H9 (cell line): ENCODE measurements at regions not wholly inside any gene's neighbourhood (a gene's known extent, or its start where the extent isn't known, plus 50 kb on each side); places are given as distances from the start of the nearest gene placed in this dataset.

Experiments used
- DNase-seq: peaks from one replicate; pipeline ENCODE4 v3.0.0-alpha.2; 2017
- H2AFZ ChIP-seq: one replicate; pipeline ENCODE4 v1.6.1; 2013; ENCODE audit warnings: mild to moderate bottlenecking, low read length, control low read depth, moderate library complexity
- H2AK5ac ChIP-seq: 2 replicates; pipeline ENCODE4 v1.6.1; 2013; ENCODE audit warnings: low read length, control low read depth, mixed read lengths; ENCODE audit not compliant: insufficient read length
- H2BK120ac ChIP-seq: one replicate; pipeline ENCODE4 v1.6.1; 2013; ENCODE audit warnings: low read depth, mild to moderate bottlenecking, low read length, control low read depth, inconsistent platforms; ENCODE audit not compliant: poor library complexity, severe bottlenecking
- H2BK12ac ChIP-seq: 2 replicates; pipeline ENCODE4 v1.6.1; 2013; ENCODE audit warnings: low read length, control low read depth, mixed read lengths, low read depth; ENCODE audit not compliant: insufficient read length
- H2BK15ac ChIP-seq: 2 replicates; pipeline ENCODE4 v1.6.1; 2013; ENCODE audit warnings: low read depth, low read length, control low read depth
- H2BK20ac ChIP-seq: one replicate; pipeline ENCODE4 v1.6.1; 2013; ENCODE audit warnings: low read depth, mild to moderate bottlenecking, low read length, control low read depth, inconsistent platforms; ENCODE audit not compliant: poor library complexity, severe bottlenecking
- H2BK5ac ChIP-seq: 2 replicates; pipeline ENCODE4 v1.6.1; 2013; ENCODE audit warnings: low read length, control low read depth, mixed read lengths; ENCODE audit not compliant: insufficient read length
- H3K14ac ChIP-seq: 2 replicates; pipeline ENCODE4 v1.6.1; 2013; ENCODE audit warnings: low read length, control low read depth; ENCODE audit not compliant: insufficient read depth
- H3K18ac ChIP-seq: 2 replicates; pipeline ENCODE4 v1.6.1; 2013; ENCODE audit warnings: low read depth, mild to moderate bottlenecking, mixed read lengths, low read length, control low read depth; ENCODE audit not compliant: insufficient read length
- H3K23ac ChIP-seq: 2 replicates; pipeline ENCODE4 v1.6.1; 2013; ENCODE audit warnings: low read length, control low read depth, mixed read lengths, low read depth; ENCODE audit not compliant: insufficient read length
- H3K23me2 ChIP-seq: 2 replicates; pipeline ENCODE4 v1.6.1; 2013; ENCODE audit warnings: low read depth, mild to moderate bottlenecking, mixed read lengths, low read length, control low read depth; ENCODE audit not compliant: insufficient read length, poor library complexity, severe bottlenecking
- H3K27ac ChIP-seq: 2 replicates; pipeline ENCODE4 v1.5.1; 2013; ENCODE audit warnings: low read length, control low read depth, mixed read lengths, low read depth; ENCODE audit not compliant: insufficient read length
- H3K27me3 ChIP-seq: 2 replicates; pipeline ENCODE4 v1.6.1; 2013; ENCODE audit warnings: low read length, control low read depth, inconsistent platforms; ENCODE audit not compliant: insufficient read depth
- H3K4ac ChIP-seq: 2 replicates; pipeline ENCODE4 v1.6.1; 2013; ENCODE audit warnings: low read depth, mild to moderate bottlenecking, control low read depth, inconsistent platforms, low read length, moderate library complexity
- H3K4me1 ChIP-seq: 2 replicates; pipeline ENCODE4 v1.6.1; 2013; ENCODE audit warnings: low read length, control low read depth, inconsistent platforms; ENCODE audit not compliant: insufficient read depth
- H3K4me2 ChIP-seq: 2 replicates; pipeline ENCODE4 v1.6.1; 2013; ENCODE audit warnings: low read length, control low read depth, mixed read lengths; ENCODE audit not compliant: insufficient read length, insufficient read depth
- H3K56ac ChIP-seq: 2 replicates; pipeline ENCODE4 v1.6.1; 2013; ENCODE audit warnings: low read depth, mild to moderate bottlenecking, mixed read lengths, low read length, control low read depth; ENCODE audit not compliant: insufficient read length
- H3K79me1 ChIP-seq: 2 replicates; pipeline ENCODE4 v1.6.1; 2013; ENCODE audit warnings: low read depth, mild to moderate bottlenecking, moderate library complexity, low read length, control low read depth, inconsistent platforms; ENCODE audit not compliant: insufficient read depth, poor library complexity, severe bottlenecking
- H3K79me2 ChIP-seq: 2 replicates; pipeline ENCODE4 v1.6.1; 2013; ENCODE audit warnings: low read length, control low read depth, inconsistent platforms; ENCODE audit not compliant: insufficient read depth
- H3K9ac ChIP-seq: 2 replicates; pipeline ENCODE4 v1.6.1; 2013; ENCODE audit warnings: low read length, control low read depth, mixed read lengths; ENCODE audit not compliant: insufficient read length; ENCODE audit errors: extremely low read depth
- H3K9me3 ChIP-seq: one replicate; pipeline ENCODE4 v1.6.1; 2013; ENCODE audit warnings: low read depth, low read length, inconsistent platforms; ENCODE audit not compliant: control insufficient read depth
- H3T11ph ChIP-seq: one replicate; pipeline ENCODE4 v1.6.1; 2013; ENCODE audit warnings: mild to moderate bottlenecking, low read length, control low read depth, inconsistent platforms
- H4K20me1 ChIP-seq: one replicate; pipeline ENCODE4 v1.6.1; 2013; ENCODE audit not compliant: control insufficient read depth, insufficient read length, insufficient read depth
- H4K5ac ChIP-seq: 2 replicates; pipeline ENCODE4 v1.6.1; 2013; ENCODE audit warnings: low read depth, mild to moderate bottlenecking, mixed read lengths, low read length, control low read depth; ENCODE audit not compliant: insufficient read length
- H4K8ac ChIP-seq: replicated peaks from 2 replicates; pipeline ENCODE4 v1.6.1; 2013; ENCODE audit warnings: low read length, control low read depth, mixed read lengths, low read depth; ENCODE audit not compliant: insufficient read length
- H4K91ac ChIP-seq: 2 replicates; pipeline ENCODE4 v1.6.1; 2013; ENCODE audit warnings: low read depth, mild to moderate bottlenecking, moderate library complexity, mixed read lengths, low read length, control low read depth; ENCODE audit not compliant: insufficient read length
- H3K27ac Mint-ChIP-seq, 3 experiments: 2 replicates in 2 of 3; 3 replicates in 1 of 3; pipeline ENCODE4 v1.8.0; 2020 to 2021; ENCODE audit warnings: mixed read lengths in 3 of 3, mild to moderate bottlenecking in 1 of 3, moderate library complexity in 1 of 3
- H3K27me3 Mint-ChIP-seq: 2 replicates; pipeline ENCODE4 v1.8.0; 2021; ENCODE audit warnings: low read depth, mild to moderate bottlenecking, moderate library complexity, mixed read lengths
- H3K36me3 Mint-ChIP-seq, 3 experiments: 2 replicates in 2 of 3; 3 replicates in 1 of 3; pipeline ENCODE4 v1.8.0; 2020 to 2021; ENCODE audit warnings: low read depth in 3 of 3, mixed read lengths in 3 of 3; ENCODE audit not compliant: insufficient read depth in 1 of 3
- H3K4me1 Mint-ChIP-seq, 2 experiments: 2 replicates each; pipeline ENCODE4 v1.8.0; 2020; ENCODE audit warnings: mixed read lengths in 2 of 2
- H3K4me3 Mint-ChIP-seq, 2 experiments: 2 replicates in 1 of 2; 3 replicates in 1 of 2; pipeline ENCODE4 v1.8.0; 2020 to 2021; ENCODE audit warnings: mild to moderate bottlenecking in 2 of 2, mixed read lengths in 2 of 2, moderate library complexity in 1 of 2
- H3K9me3 Mint-ChIP-seq, 2 experiments: 2 replicates in 1 of 2; 3 replicates in 1 of 2; pipeline ENCODE4 v1.8.0; 2020; ENCODE audit warnings: mild to moderate bottlenecking in 2 of 2, mixed read lengths in 2 of 2, moderate library complexity in 1 of 2
- WGBS: extraction: QIAGEN DNeasy Blood & Tissue Kit; methylation state at CpG from one replicate; pipeline ENCODE4 v1.1.7; 2013; ENCODE audit warnings: missing lambda C conversion rate, low lambda C conversion rate, mixed read lengths; ENCODE audit not compliant: insufficient read length; ENCODE audit errors: extremely low coverage; 5-methylcytosine and 5-hydroxymethylcytosine counted together
- TF ChIP-seq, protein P1 (sequence below): fragments of 200-600 bp; sonication (generic); conservative IDR thresholded peaks from 3 replicates; pipeline ENCODE4 v1.8.0; 2021; ENCODE audit warnings: antibody characterized with exemption, mild to moderate bottlenecking

DNA sequence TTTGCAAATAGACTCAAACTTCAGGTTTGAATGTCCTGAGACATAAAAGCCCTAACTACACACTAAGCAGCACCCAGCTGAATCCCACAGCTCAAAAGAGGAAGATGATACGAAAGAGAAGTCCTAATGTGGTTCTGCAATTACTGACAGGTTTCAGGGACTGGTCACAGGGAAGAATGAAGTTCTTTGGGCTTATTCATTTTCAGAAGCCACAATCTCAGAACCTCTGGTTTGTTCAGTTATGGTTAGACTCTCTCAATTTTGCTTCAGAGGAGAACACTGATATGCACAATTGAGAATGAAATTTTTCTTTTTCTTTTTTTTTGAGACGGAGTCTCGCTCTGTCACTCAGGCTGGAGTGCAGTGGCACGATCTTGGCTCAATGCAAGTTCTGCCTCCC lies 94.6 kb upstream of the FAM180A start:
- H3K27ac ChIP-seq, result no peak overlapping the region
- H3K27me3 Mint-ChIP-seq, result no peaks in the 10 kb centered on the region; the same call in 1 of the 2 replicates
- H2AK5ac ChIP-seq, result no peak overlapping the region
- no peak overlapping the region for H3K9ac ChIP-seq
- H2BK5ac ChIP-seq, result no peak overlapping the region
- no peaks in the 10 kb centered on the region for H3K36me3 Mint-ChIP-seq
- H2BK12ac ChIP-seq, result no peak overlapping the region
- H3K9me3 ChIP-seq, result no peaks in the 10 kb centered on the region
- H3K4me3 Mint-ChIP-seq, result no peak overlapping the region
- H3K14ac ChIP-seq, result no peak overlapping the region
- H3T11ph ChIP-seq, result no peak overlapping the region
- no peaks in the 10 kb centered on the region for H3K79me1 ChIP-seq
- no peak overlapping the region for H3K4ac ChIP-seq
- no peak overlapping the region for H3K18ac ChIP-seq
- no peak overlapping the region for H3K27ac Mint-ChIP-seq
- H4K5ac ChIP-seq, result no peak overlapping the region
- H3K4me1 ChIP-seq, result 0 out of 2 replicates have a peak, but pooled peaks cover 2% of the 10 kb centered on the region
- H2BK120ac ChIP-seq, result no peak overlapping the region
- no CpG with 5 or more reads among the region's 4 CpGs for WGBS
- no peak overlapping the region for H3K4me2 ChIP-seq
- no peak overlapping the region for H2BK20ac ChIP-seq
- no peak overlapping the region for H2BK15ac ChIP-seq
- no peak overlapping the region for H2AFZ ChIP-seq
- no peak overlapping the region for H3K23ac ChIP-seq
- DNase-seq, result no peak
- no peaks in the 10 kb centered on the region for H3K27me3 ChIP-seq
- H3K9me3 Mint-ChIP-seq, result no peaks in the 10 kb centered on the region
- no peak overlapping the region for H4K91ac ChIP-seq
- no peak overlapping the region for H3K56ac ChIP-seq
- H4K20me1 ChIP-seq, result no peaks in the 10 kb centered on the region
- TF ChIP-seq, protein P1, sequence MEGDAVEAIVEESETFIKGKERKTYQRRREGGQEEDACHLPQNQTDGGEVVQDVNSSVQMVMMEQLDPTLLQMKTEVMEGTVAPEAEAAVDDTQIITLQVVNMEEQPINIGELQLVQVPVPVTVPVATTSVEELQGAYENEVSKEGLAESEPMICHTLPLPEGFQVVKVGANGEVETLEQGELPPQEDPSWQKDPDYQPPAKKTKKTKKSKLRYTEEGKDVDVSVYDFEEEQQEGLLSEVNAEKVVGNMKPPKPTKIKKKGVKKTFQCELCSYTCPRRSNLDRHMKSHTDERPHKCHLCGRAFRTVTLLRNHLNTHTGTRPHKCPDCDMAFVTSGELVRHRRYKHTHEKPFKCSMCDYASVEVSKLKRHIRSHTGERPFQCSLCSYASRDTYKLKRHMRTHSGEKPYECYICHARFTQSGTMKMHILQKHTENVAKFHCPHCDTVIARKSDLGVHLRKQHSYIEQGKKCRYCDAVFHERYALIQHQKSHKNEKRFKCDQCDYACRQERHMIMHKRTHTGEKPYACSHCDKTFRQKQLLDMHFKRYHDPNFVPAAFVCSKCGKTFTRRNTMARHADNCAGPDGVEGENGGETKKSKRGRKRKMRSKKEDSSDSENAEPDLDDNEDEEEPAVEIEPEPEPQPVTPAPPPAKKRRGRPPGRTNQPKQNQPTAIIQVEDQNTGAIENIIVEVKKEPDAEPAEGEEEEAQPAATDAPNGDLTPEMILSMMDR, result no peak
- no peak overlapping the region for H4K8ac ChIP-seq
- no peaks in the 10 kb centered on the region for H3K79me2 ChIP-seq
- H3K4me1 Mint-ChIP-seq, result peaks cover 0 to 8% of the 10 kb centered on the region in 2 experiments; a peak in 3 of 4 replicates
- no peaks in the 10 kb centered on the region for H3K23me2 ChIP-seq
